ENCODE measurements at regions not wholly inside any gene's neighbourhood (a gene's known extent, or its start where the extent isn't known, plus 50 kb on each side); places are given as distances from the start of the nearest gene placed in this dataset.

- no peak overlapping the region for H3K27ac ChIP-seq
- no peak for DNase-seq (ENCODE audit: low read depth, low spot score)
Measured at GRCh38 chr2:204090021-204090420, 153.5 kb downstream of the ICOS start.

DNA sequence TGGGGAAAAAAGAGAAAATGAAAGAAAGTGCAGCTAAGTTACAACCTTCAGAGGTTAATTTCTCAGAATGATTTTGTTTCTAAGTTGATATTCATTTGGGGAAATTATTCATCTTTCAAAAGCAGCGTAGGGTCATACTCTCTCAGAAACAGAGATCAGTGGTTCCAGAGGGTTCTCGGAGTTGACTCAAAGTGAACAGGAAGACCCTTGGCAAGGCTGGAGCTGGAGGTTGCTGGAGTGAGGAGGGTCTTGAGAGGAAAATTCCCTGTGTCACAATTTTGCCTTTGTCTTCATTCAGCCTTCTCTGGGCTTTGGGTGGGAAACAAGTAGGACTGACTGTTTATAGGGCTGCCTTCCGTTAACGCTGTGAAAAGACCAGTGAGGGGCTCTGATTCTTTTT is 168.2 kb downstream of the ICOS start:
- no peak overlapping the region for H3K27ac ChIP-seq
- DNase-seq (ENCODE audit: low read depth, low spot score), result no peak

DNA sequence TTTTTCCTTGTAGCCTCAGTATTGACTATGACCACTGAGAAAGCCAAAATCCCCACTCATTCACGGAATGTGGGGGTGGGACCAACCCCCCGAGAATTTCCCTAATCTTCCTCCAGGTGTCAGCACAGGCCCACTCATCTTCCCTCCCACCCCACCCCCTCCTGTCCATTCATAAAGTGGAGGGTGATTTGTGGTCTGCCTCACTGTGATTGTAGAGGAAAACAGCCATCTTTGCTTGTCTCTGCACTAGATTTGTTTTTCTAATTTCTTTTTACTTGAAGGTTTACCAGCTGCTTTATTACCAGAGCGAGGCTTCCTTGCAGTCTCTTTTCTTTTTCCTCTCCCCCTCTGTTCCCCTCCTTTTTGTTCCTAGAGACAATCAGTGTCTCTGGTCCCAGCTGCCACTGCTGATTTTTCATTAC is 171.8 kb downstream of the ICOS start:
- H3K27ac ChIP-seq, result no peak overlapping the region
- DNase-seq (ENCODE audit: low read depth, low spot score), result no peak

- no peak for DNase-seq (ENCODE audit: low read depth, low spot score)
- no peak overlapping the region for H3K27ac ChIP-seq
Measured at GRCh38 chr2:204108781-204109295, 172.3 kb downstream of the ICOS start.

GRCh38 chr2:204109681-204110080 is 173.1 kb downstream of the ICOS start:
- no peak overlapping the region for H3K27ac ChIP-seq
- no peak for DNase-seq (ENCODE audit: low read depth, low spot score)

- DNase-seq (ENCODE audit: low read depth, low spot score), result no peak
- H3K27ac ChIP-seq, result no peak overlapping the region
Measured at GRCh38 chr2:204110338-204110741, 173.8 kb downstream of the ICOS start.

- H3K27ac ChIP-seq, result no peak overlapping the region
- no peak for DNase-seq (ENCODE audit: low read depth, low spot score)
Measured at GRCh38 chr2:204110751-204111516, 174.4 kb downstream of the ICOS start.

- no peak for DNase-seq (ENCODE audit: low read depth, low spot score)
- no peak overlapping the region for H3K27ac ChIP-seq
Measured at GRCh38 chr2:204112084-204112770, 175.7 kb downstream of the ICOS start.

GRCh38 chr2:204114295-204115136 is 178.0 kb downstream of the ICOS start:
- no peak for DNase-seq (ENCODE audit: low read depth, low spot score)
- no peak overlapping the region for H3K27ac ChIP-seq

DNA sequence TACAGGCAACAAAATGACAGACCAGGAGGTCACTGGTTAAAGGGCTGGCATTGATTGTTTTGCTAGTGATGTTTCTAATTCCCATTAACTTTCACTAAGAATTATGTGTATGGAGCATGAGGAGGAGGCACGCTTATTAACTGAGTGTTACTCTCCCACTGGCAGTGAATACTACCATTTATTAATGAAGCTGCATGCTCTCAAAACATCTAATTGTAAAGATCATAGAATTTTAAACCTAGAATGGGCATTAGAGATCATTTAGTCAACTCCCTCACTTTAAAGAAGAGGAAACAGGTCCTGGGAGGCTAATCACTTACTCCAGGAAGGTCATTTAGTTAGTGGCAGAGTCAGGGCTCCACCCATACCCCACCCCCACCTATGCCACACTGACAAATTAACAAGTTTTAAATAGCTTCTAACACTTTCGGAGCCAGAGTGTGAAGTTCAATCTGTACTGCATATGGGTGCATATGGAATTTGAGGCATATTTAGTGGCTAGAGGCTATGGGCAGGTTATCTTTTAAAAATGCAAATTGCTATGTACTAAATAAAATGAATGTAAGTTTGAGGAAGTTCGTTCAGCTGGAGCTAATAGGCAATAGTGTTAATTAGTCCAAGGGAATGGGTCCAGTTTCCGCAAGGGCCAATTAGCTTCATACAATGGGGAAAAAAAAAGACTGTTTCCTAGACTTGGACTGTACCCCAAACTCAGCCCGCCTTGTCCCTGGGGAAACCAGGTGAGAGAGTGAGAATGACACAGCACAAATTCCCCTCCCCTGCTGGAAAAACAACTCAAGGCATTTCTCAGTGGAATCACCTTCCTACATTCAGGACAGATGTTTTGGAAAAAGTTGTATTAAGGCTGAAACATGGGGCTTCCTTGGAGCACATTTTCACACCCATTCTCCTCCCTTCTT is 178.8 kb downstream of the ICOS start:
- no peak overlapping the region for H3K27ac ChIP-seq
- DNase-seq (ENCODE audit: low read depth, low spot score), result no peak

DNA sequence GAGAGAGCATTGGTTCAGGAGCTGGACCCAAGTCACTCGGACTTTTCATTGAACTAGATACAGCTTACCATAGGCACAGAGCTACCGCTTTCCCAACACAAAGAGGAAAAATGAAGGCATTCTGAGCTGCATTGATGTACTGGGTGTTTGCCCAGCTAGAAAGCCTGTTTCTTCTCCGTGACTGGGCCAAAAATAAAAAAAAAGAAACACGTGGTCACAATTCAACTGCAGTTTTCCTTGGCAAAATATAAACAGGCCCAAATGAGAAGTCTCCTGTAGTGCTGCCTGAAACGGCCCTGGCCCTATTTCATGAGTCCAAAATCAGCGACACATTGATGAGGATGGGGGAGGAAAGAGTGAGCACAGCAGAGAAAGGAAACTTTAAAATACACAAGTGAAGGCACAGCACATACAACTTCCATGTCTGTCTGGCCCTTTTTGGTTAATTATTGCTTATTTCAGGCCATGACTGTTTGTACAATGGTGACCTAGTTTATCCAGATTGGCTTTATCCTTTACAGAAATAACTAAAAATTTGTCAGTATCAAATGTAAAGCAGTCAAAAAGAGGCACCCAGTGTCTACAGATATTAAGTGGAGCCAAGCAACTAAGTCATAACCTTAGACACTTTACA is 179.7 kb downstream of the ICOS start:
- DNase-seq (ENCODE audit: low read depth, low spot score), result no peak
- no peak overlapping the region for H3K27ac ChIP-seq

DNA sequence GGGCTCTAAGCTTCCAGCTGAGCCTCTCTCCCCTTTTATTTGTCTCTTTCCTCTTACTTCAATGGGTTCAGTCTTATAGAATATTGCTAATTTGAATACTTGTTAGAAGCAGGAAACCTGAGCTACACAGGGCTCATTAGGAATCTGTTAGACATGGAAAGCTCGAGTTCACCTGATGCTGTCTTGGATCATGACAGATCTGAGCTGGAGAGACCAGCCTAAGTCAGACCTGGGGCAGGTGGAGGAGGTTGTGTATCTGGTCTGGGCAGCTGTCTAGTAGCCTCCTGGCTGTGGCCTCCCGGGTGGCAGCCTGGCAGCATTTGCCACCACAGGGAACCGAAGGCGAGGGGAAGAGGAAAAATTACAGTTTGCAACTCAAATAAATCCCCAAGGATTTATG is 185.9 kb downstream of the ICOS start:
- no peak overlapping the region for H3K27ac ChIP-seq
- no peak for DNase-seq (ENCODE audit: low read depth, low spot score)

DNA sequence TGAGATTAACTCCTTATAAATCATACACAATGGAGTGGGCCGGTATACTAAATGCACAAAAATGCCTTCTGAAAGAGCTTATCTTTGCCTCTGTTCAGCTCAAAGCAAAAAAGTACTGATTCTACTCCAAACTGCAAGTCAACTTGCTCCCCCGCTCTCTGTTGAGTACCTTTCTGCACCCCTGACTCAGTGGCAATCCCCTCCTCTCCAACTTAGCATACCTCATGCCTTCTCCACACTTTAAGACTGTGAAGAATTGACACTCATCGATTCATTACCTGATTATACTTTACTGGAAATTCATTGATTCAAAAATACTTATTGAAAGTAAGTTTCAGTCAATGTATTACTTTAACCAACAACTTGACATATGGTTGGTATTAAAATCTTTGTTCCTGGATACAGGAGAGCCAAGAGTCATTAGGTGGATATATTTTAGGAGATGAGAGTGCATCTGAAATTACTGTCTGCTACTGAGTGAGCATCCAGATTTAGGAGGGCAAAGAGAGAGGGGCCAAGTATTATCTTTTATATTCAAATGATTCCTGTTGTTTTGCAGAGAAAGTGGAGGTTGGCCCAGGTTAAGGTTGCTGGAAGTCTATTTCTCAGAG is 187.7 kb downstream of the ICOS start:
- no peak for DNase-seq (ENCODE audit: low read depth, low spot score)
- no peak overlapping the region for H3K27ac ChIP-seq

- no peak for DNase-seq (ENCODE audit: low read depth, low spot score)
- no peak overlapping the region for H3K27ac ChIP-seq
Measured at GRCh38 chr2:204126705-204127104, 190.1 kb downstream of the ICOS start.

DNA sequence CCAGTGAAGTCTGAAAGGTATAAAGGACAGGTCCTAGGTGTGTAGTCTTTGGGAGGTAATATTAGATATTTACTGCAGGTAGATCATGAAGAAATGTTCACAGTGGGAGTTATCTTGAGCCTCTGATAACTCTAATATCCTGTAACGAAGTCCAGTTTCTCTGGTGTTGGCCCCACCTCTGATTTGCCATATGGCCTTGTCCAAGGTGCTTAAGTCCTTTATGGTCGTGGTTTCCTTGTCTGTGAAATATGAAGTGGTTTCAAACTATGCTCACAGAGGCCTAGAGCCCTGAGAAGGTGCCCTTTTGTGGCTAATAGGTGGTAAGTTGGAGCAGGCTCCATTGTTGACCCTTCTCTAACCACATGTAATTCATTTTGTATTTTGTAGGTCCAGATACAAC is 190.7 kb downstream of the ICOS start:
- no peak overlapping the region for H3K27ac ChIP-seq
- no peak for DNase-seq (ENCODE audit: low read depth, low spot score)

DNA sequence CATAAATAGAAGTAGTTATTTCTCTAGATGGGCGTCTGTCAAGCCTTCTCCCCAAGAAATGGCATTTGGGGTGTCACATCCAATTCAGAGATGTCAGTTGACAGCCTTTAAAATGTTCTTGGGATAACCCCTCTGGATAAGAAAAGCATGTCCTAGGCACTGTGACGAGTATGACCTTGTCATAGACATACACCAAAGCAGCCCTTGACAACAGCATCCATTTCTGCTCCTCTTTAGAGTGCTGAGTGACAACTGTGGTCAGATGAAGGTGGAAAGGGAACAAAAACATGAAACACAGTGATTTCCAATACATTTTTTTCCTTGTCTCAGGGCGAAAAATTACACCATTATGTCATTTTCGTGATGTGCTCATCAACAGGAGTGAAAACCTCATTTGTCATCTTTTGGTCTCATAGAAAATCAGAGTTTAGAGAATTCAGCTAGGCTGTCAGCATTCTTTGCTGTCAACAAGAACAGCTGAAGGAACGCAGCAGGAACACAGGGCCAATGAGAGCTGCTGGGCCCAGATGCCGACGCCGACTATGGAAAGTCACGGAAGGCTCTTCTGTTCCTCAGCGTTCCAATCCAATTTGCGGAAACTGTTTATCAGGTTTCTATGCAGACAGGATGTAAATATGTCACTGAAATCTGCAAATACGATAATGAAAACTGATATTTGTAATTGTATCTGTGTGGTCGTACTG is 193.2 kb downstream of the ICOS start:
- DNase-seq (ENCODE audit: low read depth, low spot score), result no peak
- H3K27ac ChIP-seq, result no peak overlapping the region

DNA sequence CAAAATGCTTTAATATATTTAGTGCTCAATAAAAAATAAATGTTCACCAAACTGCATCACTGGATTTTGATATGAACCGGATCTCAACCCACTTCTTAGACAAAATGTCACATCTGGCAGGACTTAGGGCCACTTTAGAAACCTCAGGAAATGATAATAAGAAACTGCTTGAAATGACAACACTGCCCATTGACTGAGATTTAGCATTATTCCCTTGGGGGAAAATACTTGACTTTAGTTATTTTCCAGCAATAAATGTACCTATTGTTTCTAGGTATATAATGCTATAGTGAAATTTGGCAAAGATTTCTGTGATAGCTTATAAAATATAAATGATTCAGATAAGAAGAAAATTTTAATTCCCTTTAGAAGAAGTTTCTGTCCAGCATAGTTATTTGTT is 195.1 kb downstream of the ICOS start:
- H3K27ac ChIP-seq, result no peak overlapping the region
- DNase-seq (ENCODE audit: low read depth, low spot score), result no peak

DNA sequence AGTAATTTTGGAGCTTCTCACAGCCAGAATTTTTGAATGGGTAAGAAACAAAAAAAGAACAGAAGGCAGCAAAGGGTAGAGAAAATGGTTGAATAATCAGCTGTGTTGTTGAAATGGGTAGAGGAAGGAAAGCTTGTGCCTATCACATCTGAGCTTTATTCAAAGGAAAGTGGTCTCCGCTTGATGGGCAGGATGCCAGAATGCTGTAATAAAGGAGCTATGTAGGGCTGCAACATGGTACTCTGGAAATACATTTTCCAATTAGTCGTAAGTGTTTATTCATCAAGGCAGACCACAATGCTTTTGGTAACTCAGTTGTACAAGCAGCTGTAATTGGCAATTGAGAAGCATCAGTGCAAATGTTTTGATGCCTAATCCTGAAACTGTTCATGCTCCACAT is 196.9 kb downstream of the ICOS start:
- no peak for DNase-seq (ENCODE audit: low read depth, low spot score)

More for the DNA sequence above, 196.9 kb downstream of the ICOS start:
- no peak overlapping the region for H3K27ac ChIP-seq

All from epithelial cell of prostate (primary cell).